DND-41 (cell line): ENCODE measurements at regions not wholly inside any gene's neighbourhood (a gene's known extent, or its start where the extent isn't known, plus 50 kb on each side); places are given as distances from the start of the nearest gene placed in this dataset.

Experiments used
- ATAC-seq: fragments of 200-7000 bp; cut with Tn5 transposase; 3 replicates; pipeline ENCODE4 v1.9.1; 2021; ENCODE audit warnings: low read depth; ENCODE audit not compliant: insufficient read depth
- DNase-seq: peaks from one replicate; pipeline ENCODE4 v3.0.0-alpha.2; 2020
- H2AFZ ChIP-seq: 2 replicates; pipeline ENCODE4 v1.6.0; 2012; ENCODE audit warnings: low read depth, low read length
- H3K27ac ChIP-seq: 2 replicates; pipeline ENCODE4 v1.5.1; 2012; ENCODE audit warnings: low read length, inconsistent platforms
- H3K27me3 ChIP-seq: fragments of 200-600 bp; sonication (generic); 2 replicates; pipeline ENCODE4 v1.6.0; 2012; ENCODE audit warnings: low read length, mild to moderate bottlenecking, inconsistent platforms; ENCODE audit not compliant: insufficient read depth, poor library complexity
- H3K36me3 ChIP-seq: 2 replicates; pipeline ENCODE4 v1.5.1; 2012; ENCODE audit warnings: low read length, inconsistent platforms; ENCODE audit not compliant: insufficient read depth
- H3K4me1 ChIP-seq: 2 replicates; pipeline ENCODE4 v1.5.1; 2012; ENCODE audit warnings: mild to moderate bottlenecking, low read length; ENCODE audit not compliant: insufficient read depth
- H3K4me2 ChIP-seq: 2 replicates; pipeline ENCODE4 v1.6.0; 2012; ENCODE audit warnings: mild to moderate bottlenecking, moderate library complexity, low read length, inconsistent platforms; ENCODE audit not compliant: insufficient read depth
- H3K4me3 ChIP-seq, 2 experiments: fragments of 200-600 bp in 1 of 2; shearing (Covaris generic) in 1 of 2; 2 replicates each; pipeline ENCODE4 v1.5.1; 2012 to 2016; ENCODE audit warnings: inconsistent platforms in 2 of 2, low read length in 2 of 2, mild to moderate bottlenecking in 2 of 2, low read depth in 1 of 2, moderate library complexity in 1 of 2
- H3K79me2 ChIP-seq: 2 replicates; pipeline ENCODE4 v1.6.0; 2012; ENCODE audit warnings: low read length, inconsistent platforms; ENCODE audit not compliant: insufficient read depth
- H3K9ac ChIP-seq: 2 replicates; pipeline ENCODE4 v1.6.0; 2012; ENCODE audit warnings: low read depth, mild to moderate bottlenecking, inconsistent platforms, low read length, moderate library complexity
- H3K9me3 ChIP-seq: 2 replicates; pipeline ENCODE4 v1.5.1; 2012; ENCODE audit warnings: low read length, moderate library complexity, mild to moderate bottlenecking, inconsistent platforms; ENCODE audit not compliant: insufficient read depth, severe bottlenecking
- H4K20me1 ChIP-seq: 2 replicates; pipeline ENCODE4 v1.6.0; 2012; ENCODE audit warnings: low read length; ENCODE audit not compliant: insufficient read depth
- CTCF ChIP-seq: IDR thresholded peaks from 2 replicates; pipeline ENCODE4 v1.5.1; 2012; ENCODE audit warnings: borderline replicate concordance, low read length, moderate library complexity, mild to moderate bottlenecking; ENCODE audit not compliant: poor library complexity, severe bottlenecking; ENCODE audit errors: extremely low read depth
- EZH2 ChIP-seq: IDR thresholded peaks from 3 replicates; pipeline ENCODE4 v1.6.1; 2012; ENCODE audit warnings: borderline replicate concordance, low read depth, mild to moderate bottlenecking, moderate library complexity, low read length, inconsistent platforms; ENCODE audit not compliant: severe bottlenecking

- H3K27me3 ChIP-seq = no peaks in the 10 kb centered on the region
- no peak overlapping the region for H3K27ac ChIP-seq
- H3K4me3 ChIP-seq = no peak overlapping the region
- no peak for DNase-seq
- no peaks in the 10 kb centered on the region for H4K20me1 ChIP-seq
- H3K9ac ChIP-seq = no peak overlapping the region
- no peak overlapping the region for H2AFZ ChIP-seq
- no peaks in the 10 kb centered on the region for H3K9me3 ChIP-seq
- no peaks in the 10 kb centered on the region for H3K36me3 ChIP-seq
- ATAC-seq = no peak
- H3K4me1 ChIP-seq = no peaks in the 10 kb centered on the region
- H3K79me2 ChIP-seq = no peaks in the 10 kb centered on the region
- no peak overlapping the region for H3K4me2 ChIP-seq
- TF ChIP-seq EZH2 (no peak), CTCF (no peak)
Observed at GRCh38 chr12:40566271-40566670, 126.0 kb upstream of the CNTN1 start.

- no peaks in the 10 kb centered on the region for H3K79me2 ChIP-seq
- H3K4me1 ChIP-seq = no peaks in the 10 kb centered on the region
- H3K27ac ChIP-seq = no peak overlapping the region
- no peak overlapping the region for H2AFZ ChIP-seq
- no peak for ATAC-seq
- no peak for TF ChIP-seq EZH2
- no peak for TF ChIP-seq CTCF
- DNase-seq = no peak
- H3K4me3 ChIP-seq = no peak overlapping the region
- no peaks in the 10 kb centered on the region for H3K9me3 ChIP-seq
- H3K36me3 ChIP-seq = no peaks in the 10 kb centered on the region
- no peak overlapping the region for H3K9ac ChIP-seq
- no peaks in the 10 kb centered on the region for H3K27me3 ChIP-seq
- no peaks in the 10 kb centered on the region for H4K20me1 ChIP-seq
- no peak overlapping the region for H3K4me2 ChIP-seq
Observed at GRCh38 chr12:40569626-40570179, 122.5 kb upstream of the CNTN1 start.

GRCh38 chr12:40573024-40573423 is 119.2 kb upstream of the CNTN1 start:
- TF ChIP-seq EZH2 (no peak), CTCF (no peak)
- Histone ChIP-seq H3K4me3 (no peak overlapping the region), H3K4me1 (no peaks in the 10 kb centered on the region), H3K4me2 (no peak overlapping the region), H3K27ac (no peak overlapping the region), H3K27me3 (no peaks in the 10 kb centered on the region), H3K9ac (no peak overlapping the region), H4K20me1 (no peaks in the 10 kb centered on the region), H3K9me3 (no peaks in the 10 kb centered on the region), H3K79me2 (no peaks in the 10 kb centered on the region), H3K36me3 (no peaks in the 10 kb centered on the region), H2AFZ (no peak overlapping the region)
- DNase-seq (no peak), ATAC-seq (no peak)

GRCh38 chr12:40575987-40576386 is 116.3 kb upstream of the CNTN1 start:
- DNase-seq = no peak
- Histone ChIP-seq H3K79me2 (no peaks in the 10 kb centered on the region), H4K20me1 (no peaks in the 10 kb centered on the region), H3K9me3 (peaks cover 13% of the 10 kb centered on the region), H3K4me1 (no peaks in the 10 kb centered on the region), H2AFZ (no peak overlapping the region), H3K9ac (no peak overlapping the region), H3K4me3 (no peak overlapping the region), H3K27ac (no peak overlapping the region), H3K4me2 (no peak overlapping the region), H3K27me3 (no peaks in the 10 kb centered on the region), H3K36me3 (no peaks in the 10 kb centered on the region)
- no peak for ATAC-seq
- TF ChIP-seq EZH2 (no peak), CTCF (no peak)
